IPS-20b (cell line): ENCODE measurements at regions not wholly inside any gene's neighbourhood (a gene's known extent, or its start where the extent isn't known, plus 50 kb on each side); places are given as distances from the start of the nearest gene placed in this dataset.
"Not testable (repeated sequence)": the region's sequence is repeated elsewhere in the genome, so short reads cannot be mapped to it uniquely, and the experiment has no call there.

Source experiments
- H3K27ac ChIP-seq: one replicate; pipeline ENCODE4 v1.5.1; 2013; ENCODE audit warnings: low read length
- H3K27me3 ChIP-seq: 2 replicates; pipeline ENCODE4 v1.6.1; 2013; ENCODE audit warnings: mild to moderate bottlenecking, low read length, inconsistent platforms; ENCODE audit not compliant: insufficient read depth
- H3K36me3 ChIP-seq: 2 replicates; pipeline ENCODE4 v1.6.1; 2013; ENCODE audit warnings: low read depth, mild to moderate bottlenecking, inconsistent platforms, low read length, moderate library complexity; ENCODE audit not compliant: insufficient read depth
- H3K4me1 ChIP-seq: 2 replicates; pipeline ENCODE4 v1.6.1; 2013; ENCODE audit warnings: mild to moderate bottlenecking, control low read depth, inconsistent platforms, low read length, moderate library complexity; ENCODE audit not compliant: insufficient read depth
- H3K4me3 ChIP-seq: 2 replicates; pipeline ENCODE4 v1.5.1; 2013; ENCODE audit warnings: mild to moderate bottlenecking, low read length, inconsistent platforms
- H3K9ac ChIP-seq: 2 replicates; pipeline ENCODE4 v1.6.1; 2013; ENCODE audit warnings: low read depth, mild to moderate bottlenecking, inconsistent platforms, low read length, moderate library complexity
- H3K9me3 ChIP-seq: 2 replicates; pipeline ENCODE4 v1.6.1; 2013; ENCODE audit warnings: mild to moderate bottlenecking, low read depth, low read length, inconsistent platforms; ENCODE audit not compliant: insufficient read depth

DNA sequence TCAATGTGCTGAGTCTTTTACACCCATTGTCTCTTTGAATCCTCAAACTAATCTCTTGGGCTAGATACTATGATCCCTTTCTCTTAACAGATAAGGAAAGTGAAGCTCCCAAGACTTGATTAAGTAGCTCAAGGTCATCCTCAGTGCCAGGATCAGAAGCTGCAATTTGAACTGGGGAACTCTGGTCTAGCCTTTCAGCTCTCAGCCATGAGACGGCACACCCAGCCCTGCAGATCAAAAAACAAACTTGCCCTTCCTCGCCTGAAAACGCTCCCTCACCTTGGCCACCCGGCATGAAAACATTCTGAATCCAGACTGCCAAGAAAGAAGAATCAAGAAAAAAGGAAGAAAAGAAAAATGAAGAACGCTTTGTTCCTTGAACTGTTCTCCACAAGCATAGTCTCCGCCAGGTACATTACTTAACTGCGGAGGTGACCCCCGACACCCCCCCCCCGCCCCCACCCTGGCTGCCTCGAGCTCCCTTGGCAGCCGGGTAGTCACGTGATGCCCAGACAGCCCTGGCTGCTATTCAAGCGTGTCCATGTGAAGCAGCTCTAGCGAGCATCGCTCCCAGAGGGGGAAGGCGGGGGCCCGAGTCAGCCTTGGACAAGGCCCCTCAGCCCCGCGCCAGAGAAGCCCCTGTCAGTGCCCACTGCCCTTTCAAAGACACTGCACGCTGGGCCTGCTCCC is 451.2 kb downstream of the MIAT start:
- Histone ChIP-seq H3K36me3 (no peaks in the 10 kb centered on the region), H3K27me3 (no peaks in the 10 kb centered on the region), H3K4me1 (no peaks in the 10 kb centered on the region; the same call in 1 of the 2 replicates), H3K9ac (no peak overlapping the region), H3K27ac (no peak overlapping the region), H3K9me3 (no peaks in the 10 kb centered on the region), H3K4me3 (no peak overlapping the region)

DNA sequence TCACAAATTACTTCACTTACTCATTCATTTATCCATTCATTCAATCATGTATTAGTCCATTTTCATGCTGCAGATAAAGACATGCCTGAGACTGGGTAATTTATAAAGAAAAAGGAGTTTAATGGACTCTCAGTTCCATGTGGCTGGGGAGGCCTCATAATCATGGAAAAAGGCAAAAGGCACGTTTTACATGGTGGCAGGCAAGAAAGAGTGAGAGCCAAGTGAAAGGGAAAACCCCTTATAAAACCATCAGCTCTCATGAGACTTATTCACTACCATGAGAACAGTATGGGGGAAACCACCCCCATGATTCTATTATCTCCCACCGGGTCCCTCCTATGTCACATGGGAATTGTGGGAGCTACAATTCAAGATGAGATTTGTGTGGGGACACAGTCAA is 452.0 kb downstream of the MIAT start:
- H3K9me3 ChIP-seq, H3K27ac ChIP-seq, H3K4me3 ChIP-seq, H3K4me1 ChIP-seq, H3K9ac ChIP-seq, H3K27me3 ChIP-seq, H3K36me3 ChIP-seq: not testable (repeated sequence)

DNA sequence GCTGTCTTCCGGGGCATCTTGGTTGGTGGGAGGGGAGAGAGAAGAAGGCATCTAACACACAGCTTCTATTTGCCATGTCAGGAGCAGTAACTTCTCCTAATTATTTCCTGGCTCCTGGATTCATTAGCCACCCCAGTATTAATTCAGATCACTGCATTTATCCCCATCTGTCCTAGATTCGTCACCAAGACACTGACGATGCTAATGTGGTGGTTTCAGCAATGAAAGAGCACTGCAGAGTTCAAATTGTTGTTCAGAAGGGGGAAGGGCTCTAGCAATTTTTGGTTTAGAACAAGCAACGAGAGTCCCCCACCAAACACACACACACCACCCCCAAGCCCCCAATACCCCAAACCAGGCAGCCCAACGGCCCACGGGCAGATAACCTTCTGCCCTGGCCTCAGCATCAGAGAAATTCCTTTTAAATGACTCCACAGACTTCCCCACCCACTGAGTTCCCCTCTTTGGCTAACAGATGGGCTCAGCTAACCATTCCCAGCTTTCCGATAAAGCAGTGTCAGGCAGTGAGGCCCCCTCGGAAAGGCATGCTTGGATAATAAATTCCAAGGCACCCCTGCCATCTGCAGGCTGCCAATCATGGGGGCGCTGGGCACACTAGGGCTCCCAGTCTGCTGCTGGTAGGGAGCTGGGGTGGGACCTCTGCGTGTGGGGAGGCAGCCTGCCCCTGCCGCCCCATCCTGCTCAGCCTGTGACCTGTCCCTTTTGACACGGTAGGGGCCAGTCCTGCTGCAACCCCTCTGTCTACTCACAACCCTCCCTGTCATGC is 453.5 kb downstream of the MIAT start:
- H3K4me3 ChIP-seq, result no peak overlapping the region
- H3K9me3 ChIP-seq, result no peaks in the 10 kb centered on the region
- no peaks in the 10 kb centered on the region for H3K27me3 ChIP-seq
- H3K4me1 ChIP-seq, result no peaks in the 10 kb centered on the region; the same call in 1 of the 2 replicates
- peak overlapping the region; percentile 10 for H3K27ac ChIP-seq
- H3K9ac ChIP-seq, result no peak overlapping the region
- H3K36me3 ChIP-seq, result no peaks in the 10 kb centered on the region

DNA sequence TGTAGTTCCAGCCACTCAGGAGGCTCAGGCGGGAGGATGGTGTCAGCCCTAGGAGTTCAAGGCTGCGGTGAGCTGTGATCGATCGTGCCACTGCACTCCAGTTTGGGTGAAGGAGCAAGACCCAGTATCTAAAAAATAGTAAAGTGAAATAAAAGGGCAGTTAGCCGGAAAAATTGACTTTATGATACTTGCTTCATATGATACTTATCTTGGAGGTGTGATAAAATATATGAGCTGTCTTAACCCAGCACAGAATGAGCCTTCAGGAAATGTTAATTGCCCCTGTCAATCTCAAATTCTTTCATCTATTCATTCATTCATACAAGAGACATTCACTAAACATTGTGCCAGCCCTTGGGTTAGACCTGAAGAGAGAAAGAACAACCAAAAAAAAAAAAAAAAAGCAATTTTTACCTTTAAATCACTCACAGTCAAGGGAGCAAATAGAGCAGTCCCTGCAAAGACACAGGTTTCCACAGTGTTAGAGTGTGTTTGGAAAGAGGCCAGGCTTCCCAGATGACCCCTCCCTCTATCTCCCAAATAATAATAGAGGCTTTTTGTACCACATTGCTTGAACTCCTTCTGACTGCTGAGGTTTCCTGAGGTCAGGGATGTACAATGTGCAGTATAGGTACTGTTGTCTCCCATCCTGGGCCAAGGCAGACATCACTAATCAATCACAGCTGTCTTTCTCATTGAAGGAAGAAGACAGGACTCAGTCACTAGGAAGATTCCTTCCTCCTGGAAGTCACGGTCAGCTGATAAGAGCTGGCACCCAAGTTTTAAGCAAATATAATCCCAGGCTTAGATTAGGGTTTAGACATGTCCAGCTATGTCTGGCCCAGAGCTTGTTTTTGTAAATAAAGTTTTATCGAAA is 454.6 kb downstream of the MIAT start:
- no peak overlapping the region for H3K4me3 ChIP-seq
- no peaks in the 10 kb centered on the region; the same call in 1 of the 2 replicates for H3K4me1 ChIP-seq
- no peaks in the 10 kb centered on the region for H3K9me3 ChIP-seq
- no peak overlapping the region for H3K9ac ChIP-seq
- no peaks in the 10 kb centered on the region for H3K36me3 ChIP-seq
- H3K27ac ChIP-seq, result no peak overlapping the region
- H3K27me3 ChIP-seq, result no peaks in the 10 kb centered on the region

DNA sequence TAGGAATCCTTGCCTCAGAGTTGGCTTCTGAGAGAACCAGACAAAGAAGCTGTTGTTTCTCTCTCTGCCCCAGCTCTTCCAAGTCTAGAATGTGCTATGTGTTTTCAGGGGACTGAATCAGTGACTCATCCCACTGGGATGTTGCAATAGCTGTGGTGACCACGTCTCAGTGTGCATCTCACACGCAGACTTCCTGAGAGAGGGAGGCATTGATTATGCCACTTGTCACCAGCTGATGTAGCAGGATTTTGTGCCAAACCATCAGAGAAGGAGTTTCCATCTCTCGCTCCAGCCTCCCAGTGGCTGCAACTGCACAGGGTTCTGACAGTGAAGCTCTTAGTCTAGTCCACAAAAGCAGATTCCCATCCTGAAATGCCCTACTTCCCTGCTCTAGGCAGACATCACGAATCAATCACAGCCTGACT is 455.8 kb downstream of the MIAT start:
- H3K27ac ChIP-seq, result no peak overlapping the region
- no peaks in the 10 kb centered on the region for H3K9me3 ChIP-seq
- no peaks in the 10 kb centered on the region for H3K27me3 ChIP-seq
- H3K4me1 ChIP-seq, result no peaks in the 10 kb centered on the region; the same call in 1 of the 2 replicates
- H3K9ac ChIP-seq, result no peak overlapping the region
- no peaks in the 10 kb centered on the region for H3K36me3 ChIP-seq
- no peak overlapping the region for H3K4me3 ChIP-seq

DNA sequence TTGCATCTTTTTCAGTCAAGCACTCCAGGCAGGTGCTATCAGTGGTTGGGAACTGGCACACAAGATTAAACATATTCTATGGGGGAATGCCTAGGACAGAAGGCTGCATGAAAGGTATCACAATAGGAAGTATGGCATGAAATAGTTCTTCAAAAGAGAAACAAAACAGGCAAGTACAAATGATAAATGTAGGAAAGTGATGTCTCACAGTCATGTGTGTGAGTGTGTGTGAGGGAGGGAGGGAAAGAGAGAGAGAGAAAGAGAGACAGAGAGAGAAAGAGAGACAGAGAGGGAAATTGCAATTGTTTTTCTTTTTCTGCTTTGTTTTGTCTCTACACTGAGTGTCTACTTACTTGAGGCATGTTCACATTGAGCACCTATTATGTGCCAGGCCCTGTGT is 456.3 kb downstream of the MIAT start:
- Histone ChIP-seq H3K27ac (no peak overlapping the region), H3K36me3 (no peaks in the 10 kb centered on the region), H3K4me1 (no peaks in the 10 kb centered on the region; the same call in 1 of the 2 replicates), H3K9me3 (no peaks in the 10 kb centered on the region), H3K27me3 (no peaks in the 10 kb centered on the region), H3K9ac (no peak overlapping the region), H3K4me3 (no peak overlapping the region)

DNA sequence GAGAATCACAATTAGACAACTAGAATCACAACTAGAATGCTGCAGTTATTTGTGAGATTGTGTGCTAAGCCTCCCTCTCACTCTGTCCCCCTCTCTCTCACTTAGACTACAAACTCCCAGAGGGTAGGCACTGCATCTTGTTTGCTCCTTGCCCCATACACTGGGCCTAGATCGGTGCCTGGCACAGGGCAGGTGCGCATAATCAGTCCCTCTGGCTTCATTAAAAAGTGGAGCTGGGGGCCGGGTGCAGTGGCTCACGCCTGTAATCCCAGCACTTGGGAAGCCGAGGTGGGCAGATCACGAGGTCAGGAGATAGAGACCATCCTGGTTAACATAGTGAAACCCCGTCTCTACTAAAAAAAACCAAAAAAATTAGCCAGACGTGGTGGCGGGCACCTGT is 456.8 kb downstream of the MIAT start:
- Histone ChIP-seq H3K36me3 (no peaks in the 10 kb centered on the region), H3K4me3 (no peak overlapping the region), H3K27me3 (no peaks in the 10 kb centered on the region), H3K4me1 (no peaks in the 10 kb centered on the region; the same call in 1 of the 2 replicates), H3K9ac (no peak overlapping the region), H3K9me3 (no peaks in the 10 kb centered on the region), H3K27ac (no peak overlapping the region)

DNA sequence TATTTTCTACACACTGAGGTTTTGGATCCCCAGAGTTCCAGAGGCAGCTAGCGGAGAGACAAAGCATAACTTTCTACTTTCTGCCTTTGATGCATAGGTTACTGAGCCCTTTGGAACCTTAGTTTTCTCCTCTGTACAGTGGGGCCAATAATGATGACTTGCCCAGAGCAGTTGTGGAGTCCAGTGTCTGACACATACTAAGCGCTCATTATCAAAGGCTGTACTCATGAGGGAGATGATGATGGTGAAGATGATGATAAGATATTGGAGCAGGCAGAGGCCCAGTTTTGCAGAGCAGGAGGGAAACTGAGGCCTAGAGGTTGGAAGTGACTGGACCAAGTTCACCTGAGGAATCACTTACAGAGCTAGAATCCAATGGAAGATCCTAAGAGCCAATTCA is 458.0 kb downstream of the MIAT start:
- Histone ChIP-seq H3K36me3 (no peaks in the 10 kb centered on the region), H3K9me3 (no peaks in the 10 kb centered on the region), H3K27ac (no peak overlapping the region), H3K9ac (no peak overlapping the region), H3K4me1 (no peaks in the 10 kb centered on the region; the same call in 1 of the 2 replicates), H3K4me3 (no peak overlapping the region), H3K27me3 (no peaks in the 10 kb centered on the region)

DNA sequence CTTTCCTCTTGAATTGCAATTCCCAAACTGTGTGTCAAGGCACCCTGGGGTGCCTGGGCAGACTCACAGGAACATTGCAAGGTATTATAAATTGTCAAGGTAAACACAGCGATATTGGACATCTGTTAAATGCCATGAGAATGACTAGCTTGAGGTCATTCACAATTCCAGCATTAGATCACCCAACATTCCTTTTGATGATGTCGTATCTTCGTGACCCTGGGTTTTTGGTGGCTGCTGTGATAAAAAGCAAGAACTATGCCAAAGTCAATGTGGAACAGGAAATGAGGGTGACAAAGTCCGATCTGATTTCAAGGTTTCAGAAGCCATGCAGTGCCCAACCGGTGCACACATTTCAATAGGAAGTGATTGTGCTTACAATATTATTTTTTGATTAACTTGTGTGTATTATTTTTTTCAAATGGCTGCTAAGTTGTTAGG is 458.4 kb downstream of the MIAT start:
- H3K4me1 ChIP-seq, result no peaks in the 10 kb centered on the region; the same call in 1 of the 2 replicates
- H3K9me3 ChIP-seq, result no peaks in the 10 kb centered on the region
- H3K27ac ChIP-seq, result no peak overlapping the region
- no peaks in the 10 kb centered on the region for H3K27me3 ChIP-seq
- H3K36me3 ChIP-seq, result no peaks in the 10 kb centered on the region
- no peak overlapping the region for H3K4me3 ChIP-seq
- no peak overlapping the region for H3K9ac ChIP-seq

DNA sequence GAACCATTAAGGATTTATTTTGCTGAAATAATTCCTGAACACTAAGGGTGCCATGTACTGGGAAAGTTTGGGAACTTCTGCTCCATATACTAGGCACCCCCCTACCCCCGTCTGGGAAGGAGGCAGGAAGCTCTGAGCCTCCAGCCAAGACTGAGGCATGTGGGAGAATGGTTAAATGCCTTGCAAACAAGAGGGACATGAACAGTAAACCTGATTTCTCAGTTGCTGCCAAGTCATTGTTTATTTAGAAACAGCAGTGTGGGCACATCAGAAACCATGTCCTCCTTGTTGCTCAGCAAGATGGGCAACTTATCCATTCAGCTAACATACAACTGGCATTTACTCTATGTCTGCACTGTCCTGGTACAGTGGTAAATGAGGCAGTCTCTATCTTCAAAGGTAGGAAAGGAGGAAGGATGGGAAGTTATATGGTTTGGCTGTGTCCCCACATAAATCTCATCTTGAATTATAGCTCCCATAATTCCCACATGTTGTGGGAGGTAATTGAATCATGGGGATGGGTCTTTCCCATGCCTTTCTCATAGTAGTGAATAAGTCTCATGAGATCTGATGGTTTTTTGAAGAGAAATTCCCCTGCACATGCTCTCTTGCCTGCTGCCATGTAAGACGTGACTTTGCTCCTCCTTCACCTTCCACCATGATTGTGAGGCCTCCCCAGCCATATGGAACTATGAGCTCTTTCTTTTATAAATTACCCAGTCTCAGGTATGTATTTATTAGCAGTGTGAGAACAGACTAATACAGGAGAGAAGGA is 459.1 kb downstream of the MIAT start:
- no peak overlapping the region for H3K4me3 ChIP-seq
- no peak overlapping the region for H3K27ac ChIP-seq
- no peaks in the 10 kb centered on the region for H3K27me3 ChIP-seq

DNA sequence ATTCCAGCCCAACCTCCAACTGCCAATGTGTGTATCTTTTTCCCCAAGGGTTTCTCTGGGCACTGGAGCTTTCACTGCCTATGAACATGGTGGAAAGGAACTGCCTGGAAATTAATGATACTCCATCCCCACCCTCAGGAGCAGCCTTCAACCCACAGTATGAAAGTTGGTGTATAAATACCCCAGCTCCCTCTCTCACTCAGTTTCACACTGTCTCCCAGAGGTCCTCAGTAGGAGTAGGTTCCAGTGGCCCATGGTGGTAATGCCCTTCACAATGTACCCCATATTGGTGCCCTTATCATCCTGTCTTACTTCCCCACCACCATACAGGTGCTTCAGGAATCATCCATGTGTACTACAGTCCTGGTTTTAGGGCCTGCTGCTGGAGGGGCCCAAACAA is 462.6 kb downstream of the MIAT start:
- Histone ChIP-seq H3K9ac (no peak overlapping the region), H3K36me3 (no peaks in the 10 kb centered on the region), H3K4me3 (no peak overlapping the region), H3K27me3 (no peaks in the 10 kb centered on the region), H3K27ac (no peak overlapping the region), H3K9me3 (no peaks in the 10 kb centered on the region), H3K4me1 (no peaks in the 10 kb centered on the region)

More for the DNA sequence above, 459.1 kb downstream of the MIAT start:
- H3K4me1 ChIP-seq, result no peaks in the 10 kb centered on the region
- no peak overlapping the region for H3K9ac ChIP-seq
- H3K9me3 ChIP-seq, result no peaks in the 10 kb centered on the region
- H3K36me3 ChIP-seq, result no peaks in the 10 kb centered on the region
